ENCODE measurements at regions not wholly inside any gene's neighbourhood (a gene's known extent, or its start where the extent isn't known, plus 50 kb on each side); places are given as distances from the start of the nearest gene placed in this dataset.
A peak's percentile ranks its signal among the peaks of the same experiment; 100 is the strongest.

DNA sequence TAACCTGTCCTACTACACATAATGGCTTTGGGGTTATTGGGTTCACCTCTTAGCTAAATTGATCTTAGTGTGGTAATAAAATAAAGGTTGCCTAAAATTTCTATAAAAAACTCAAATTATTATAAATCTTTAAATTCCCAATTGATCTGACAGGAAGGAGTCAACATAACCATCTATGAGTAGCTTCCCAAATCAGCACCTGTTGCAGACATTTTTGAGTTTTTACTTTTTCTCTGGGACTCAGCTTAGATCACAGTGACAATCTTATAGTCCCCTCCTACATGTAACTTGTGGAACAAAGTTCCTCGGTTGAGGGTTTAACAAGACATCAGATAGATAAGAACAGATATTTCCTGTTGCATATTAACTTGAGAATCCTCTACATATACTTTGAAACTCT is 601.0 kb downstream of the TUSC7 start:
- TF ChIP-seq CTCF (conservative IDR thresholded peaks at IDR 0.05; ENCODE audit: low read depth, low read length): no peak
- H3K4me3 ChIP-seq (ENCODE audit: low read length): no peak overlapping the region
- no peak for DNase-seq (ENCODE audit: low read depth)

GRCh38 chr3:117314441-117315150 is 605.0 kb downstream of the TUSC7 start:
- no peak for DNase-seq (ENCODE audit: low read depth)
- no peak overlapping the region for H3K4me3 ChIP-seq (ENCODE audit: low read length)
- TF ChIP-seq CTCF (conservative IDR thresholded peaks at IDR 0.05; ENCODE audit: low read depth, low read length): no peak

DNA sequence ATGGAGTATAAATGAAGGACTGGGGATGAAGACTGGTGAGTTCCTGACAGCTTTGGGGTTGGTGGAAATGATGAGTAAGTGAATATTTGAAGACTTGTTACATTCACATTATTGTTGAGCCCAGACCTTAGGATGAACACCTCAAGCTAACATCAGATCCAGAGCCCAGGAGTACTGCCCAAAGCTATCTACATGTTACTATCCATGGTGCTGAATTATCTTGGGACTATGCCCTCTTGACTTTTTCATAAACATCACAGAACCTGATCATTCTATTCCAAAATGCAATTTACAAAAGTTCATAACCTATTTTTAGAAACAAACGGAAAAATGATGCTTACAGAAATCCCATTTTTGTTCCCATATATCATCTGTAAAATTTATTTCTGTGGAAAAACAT is 613.3 kb downstream of the TUSC7 start:
- no peak overlapping the region for H3K4me3 ChIP-seq (ENCODE audit: low read length)
- TF ChIP-seq CTCF (conservative IDR thresholded peaks at IDR 0.05; ENCODE audit: low read depth, low read length): no peak
- peak; percentile 3 for DNase-seq (ENCODE audit: low read depth)

GRCh38 chr3:117346901-117347300 is 637.3 kb downstream of the TUSC7 start:
- no peak for DNase-seq (ENCODE audit: low read depth)
- no peak overlapping the region for H3K4me3 ChIP-seq (ENCODE audit: low read length)
- TF ChIP-seq CTCF (conservative IDR thresholded peaks at IDR 0.05; ENCODE audit: low read depth, low read length): no peak

DNA sequence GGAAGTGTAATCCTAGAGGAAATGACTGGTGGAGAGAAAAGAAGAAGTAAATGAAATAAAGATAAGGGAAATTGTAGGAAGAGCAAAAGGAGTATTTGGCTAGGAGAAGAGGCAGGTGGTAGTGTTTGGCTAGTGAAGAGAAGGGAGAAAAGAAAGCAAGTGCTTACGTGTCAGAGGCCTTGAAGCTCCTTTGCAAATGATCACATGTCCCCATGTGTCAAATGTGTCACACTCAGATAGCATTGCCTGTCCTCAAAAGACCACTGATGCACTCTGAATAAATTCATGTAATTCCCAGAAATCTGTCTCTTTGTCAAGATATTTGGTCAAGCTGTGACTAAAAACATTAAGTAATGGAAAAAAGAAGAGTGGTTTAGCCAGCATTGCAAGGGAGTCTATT is 639.3 kb downstream of the TUSC7 start:
- TF ChIP-seq CTCF (conservative IDR thresholded peaks at IDR 0.05; ENCODE audit: low read depth, low read length): no peak
- DNase-seq (ENCODE audit: low read depth): no peak
- H3K4me3 ChIP-seq (ENCODE audit: low read length): no peak overlapping the region

GRCh38 chr3:117349566-117349965 is 640.0 kb downstream of the TUSC7 start:
- DNase-seq (ENCODE audit: low read depth): no peak
- H3K4me3 ChIP-seq (ENCODE audit: low read length): no peak overlapping the region
- no peak for TF ChIP-seq CTCF (conservative IDR thresholded peaks at IDR 0.05; ENCODE audit: low read depth, low read length)

DNA sequence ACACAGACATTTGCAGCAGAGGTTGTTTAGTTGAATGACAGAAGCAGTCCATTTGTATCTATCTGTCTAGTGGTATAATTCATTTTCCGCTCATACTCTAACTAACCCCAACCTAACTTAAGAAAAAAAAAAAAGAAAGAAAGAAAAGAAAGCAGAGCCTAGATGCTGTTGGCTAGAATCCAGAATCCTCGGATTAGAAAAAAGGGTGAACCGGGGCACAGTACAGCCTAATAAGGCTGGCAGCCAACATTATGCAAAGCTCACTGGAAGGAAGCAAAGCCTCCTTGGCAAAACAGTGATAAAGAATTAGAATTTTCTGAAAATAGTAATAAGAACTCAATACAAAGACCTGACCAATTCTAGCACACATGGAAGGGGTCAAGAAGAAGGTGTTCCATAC is 640.8 kb downstream of the TUSC7 start:
- no peak overlapping the region for H3K4me3 ChIP-seq (ENCODE audit: low read length)
- peak; percentile 77 for DNase-seq (ENCODE audit: low read depth)
- no peak for TF ChIP-seq CTCF (conservative IDR thresholded peaks at IDR 0.05; ENCODE audit: low read depth, low read length)
